ENCODE measurements at regions not wholly inside any gene's neighbourhood (a gene's known extent, or its start where the extent isn't known, plus 50 kb on each side); places are given as distances from the start of the nearest gene placed in this dataset.

GRCh38 chr6:90846824-90847223 is 260.0 kb upstream of the MAP3K7 start:
- Histone ChIP-seq H2BK20ac (ENCODE audit: low read length) (no peak overlapping the region), H4K20me1 (replicated peaks in 1 of 2; ENCODE audit: control insufficient read depth in 1 of 2, insufficient read depth in 2 of 2, low read length in 2 of 2) (no peaks in the 10 kb centered on the region), H3K9me3 (ENCODE audit: insufficient read depth in 2 of 2, low read depth in 1 of 2, low read length in 1 of 2) (no peaks in the 10 kb centered on the region), H3K79me2 (ENCODE audit: control insufficient read depth in 1 of 2, insufficient read depth in 2 of 2, low read length in 2 of 2) (no peaks in the 10 kb centered on the region), H3K23ac (ENCODE audit: insufficient read length) (no peak overlapping the region), H3K4ac (replicated peaks; ENCODE audit: insufficient read length, low read depth, low read length) (no peak overlapping the region), H3K79me1 (ENCODE audit: low read depth, low read length) (no peaks in the 10 kb centered on the region), H3K14ac (ENCODE audit: insufficient read length) (no peak overlapping the region), H3K4me1 (replicated peaks in 1 of 4; ENCODE audit: control insufficient read depth in 3 of 4, insufficient read depth in 4 of 4, low read length in 3 of 4) (peaks cover 0 to 6% (median 0%) of the 10 kb centered on the region in 4 experiments; a peak in 1 of 7 replicates), H3K23me2 (ENCODE audit: low read depth, low read length) (no peaks in the 10 kb centered on the region; the same call in 1 of the 2 replicates), H2AK5ac (ENCODE audit: low read depth, low read length) (no peak overlapping the region), H3K56ac (replicated peaks; ENCODE audit: insufficient read length, low read depth, low read length) (no peak overlapping the region), H3K4me2 (ENCODE audit: insufficient read depth in 1 of 2, low read depth in 2 of 2, low read length in 2 of 2) (no peak overlapping the region), H2BK120ac (replicated peaks; ENCODE audit: low read depth, low read length) (no peak overlapping the region), H2AFZ (ENCODE audit: low read length) (no peak overlapping the region), H2BK15ac (ENCODE audit: low read length) (no peak overlapping the region), H3K27me3 (replicated peaks in 1 of 4; ENCODE audit: control insufficient read depth in 3 of 4, extremely low read depth in 1 of 4, insufficient read depth in 3 of 4, low read length in 3 of 4) (no peaks in the 10 kb centered on the region), H3K9ac (replicated peaks in 1 of 4; ENCODE audit: extremely low read depth in 1 of 4, low read depth in 3 of 4, low read length in 3 of 4) (no peak overlapping the region), H3K18ac (ENCODE audit: extremely low read depth, low read length) (no peak overlapping the region), H3K4me3 (ENCODE audit: extremely low read depth in 1 of 4, insufficient read depth in 2 of 4, low read depth in 3 of 4, low read length in 4 of 4) (no peak overlapping the region), H4K8ac (ENCODE audit: extremely low read depth, insufficient read depth, low read length) (no peak overlapping the region), H4K91ac (replicated peaks; ENCODE audit: insufficient read length, low read length) (no peak overlapping the region), H2BK5ac (ENCODE audit: low read depth, low read length) (no peak overlapping the region), H3K36me3 (ENCODE audit: control insufficient read depth in 2 of 4, insufficient read depth in 4 of 4, low read length in 3 of 4) (no peaks in the 10 kb centered on the region), H4K5ac (ENCODE audit: insufficient read length, low read depth, low read length) (no peak overlapping the region), H2BK12ac (ENCODE audit: low read depth, low read length) (no peak overlapping the region), H3K27ac (ENCODE audit: low read depth, low read length) (no peak overlapping the region)
- DNase-seq (ENCODE audit: low read depth in 1 of 2, low spot score in 2 of 2), result no peak
- ChIA-PET CTCF (ENCODE audit: partially characterized antibody) (interaction anchor here (1.1 to 1.6 kb wide), 3 partner anchors 11 to 30 kb away, joined by 3 to 4 read pairs (median 3); no protein-coding TSS in a partner anchor), POLR2A (ENCODE audit: partially characterized antibody) (no interaction called here)
- no peak for FAIRE-seq
- 0 out of 4 replicates have a peak, but pooled peaks of 1 of the 2 experiments have one; percentile 2 for TF ChIP-seq RAD21 (IDR thresholded peaks at IDR 0.05 in 1 of 2, conservative IDR thresholded peaks at IDR 0.05 in 1 of 2; ENCODE audit: low read depth in 2 of 2, low read length in 2 of 2)
- TF ChIP-seq TCF12 (IDR thresholded peaks at IDR 0.05; ENCODE audit: low read depth, low read length), result no peak

Data from H1 (cell line).